GM23338 (cell line): ENCODE measurements at regions not wholly inside any gene's neighbourhood (a gene's known extent, or its start where the extent isn't known, plus 50 kb on each side); places are given as distances from the start of the nearest gene placed in this dataset.

Experiments
- CREB1 ChIP-seq: fragments of 250-450 bp; sonication (Bioruptor Pico); IDR thresholded peaks from 2 replicates; pipeline ENCODE4 v1.5.0; 2020; ENCODE audit warnings: low read depth, mild to moderate bottlenecking, moderate library complexity
- EZH2 ChIP-seq: fragments of 200-600 bp; sonication (generic); IDR thresholded peaks from one replicate; pipeline ENCODE4 v1.8.0; 2017; ENCODE audit warnings: antibody characterized with exemption, mild to moderate bottlenecking, low read depth; ENCODE audit not compliant: unreplicated experiment
- EZH2phosphoT487 ChIP-seq: fragments of 200-600 bp; sonication (generic); IDR thresholded peaks from one replicate; pipeline ENCODE4 v1.8.1; 2018; ENCODE audit warnings: antibody characterized with exemption; ENCODE audit not compliant: unreplicated experiment
- JUNB ChIP-seq: IDR thresholded peaks from one replicate; pipeline ENCODE4 v1.6.1; 2016; ENCODE audit warnings: antibody characterized with exemption; ENCODE audit not compliant: unreplicated experiment
- POLR2AphosphoS5 ChIP-seq: IDR thresholded peaks from 2 replicates; pipeline ENCODE4 v1.6.1; 2016; ENCODE audit warnings: antibody characterized with exemption, low read depth
- REST ChIP-seq: IDR thresholded peaks from one replicate; pipeline ENCODE4 v1.6.1; 2018; ENCODE audit warnings: antibody characterized with exemption; ENCODE audit not compliant: unreplicated experiment
- ZNF114 ChIP-seq: fragments of 250-450 bp; sonication (Bioruptor Pico); IDR thresholded peaks from 2 replicates; pipeline ENCODE4 v1.5.0; 2020; ENCODE audit warnings: mild to moderate bottlenecking, moderate library complexity
- TF ChIP-seq, protein P1 (sequence below): fragments of 250-450 bp; sonication (Bioruptor Pico); IDR thresholded peaks from 2 replicates; pipeline ENCODE4 v1.5.0; 2020; ENCODE audit warnings: mild to moderate bottlenecking, moderate library complexity

DNA sequence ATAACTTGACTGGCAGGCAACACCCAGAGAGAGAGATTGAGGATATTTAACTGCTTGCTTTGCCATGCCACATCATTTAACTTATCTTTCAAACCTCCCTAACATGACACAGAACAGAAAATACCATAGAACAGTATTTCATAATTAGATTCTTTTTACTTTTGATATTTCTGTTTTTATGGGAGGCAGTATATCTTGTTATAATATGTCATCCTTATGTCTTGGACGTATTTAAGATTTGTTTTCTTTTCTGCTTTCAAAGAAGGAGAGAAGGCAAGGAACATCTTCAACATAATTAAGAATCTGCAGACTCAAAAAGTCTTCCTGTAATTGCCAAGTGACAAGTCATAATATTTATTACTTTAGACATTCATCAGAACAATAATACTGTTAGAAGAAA, 1283.7 kb downstream of the GRIK2 start (continued):
- TF ChIP-seq, protein P1, sequence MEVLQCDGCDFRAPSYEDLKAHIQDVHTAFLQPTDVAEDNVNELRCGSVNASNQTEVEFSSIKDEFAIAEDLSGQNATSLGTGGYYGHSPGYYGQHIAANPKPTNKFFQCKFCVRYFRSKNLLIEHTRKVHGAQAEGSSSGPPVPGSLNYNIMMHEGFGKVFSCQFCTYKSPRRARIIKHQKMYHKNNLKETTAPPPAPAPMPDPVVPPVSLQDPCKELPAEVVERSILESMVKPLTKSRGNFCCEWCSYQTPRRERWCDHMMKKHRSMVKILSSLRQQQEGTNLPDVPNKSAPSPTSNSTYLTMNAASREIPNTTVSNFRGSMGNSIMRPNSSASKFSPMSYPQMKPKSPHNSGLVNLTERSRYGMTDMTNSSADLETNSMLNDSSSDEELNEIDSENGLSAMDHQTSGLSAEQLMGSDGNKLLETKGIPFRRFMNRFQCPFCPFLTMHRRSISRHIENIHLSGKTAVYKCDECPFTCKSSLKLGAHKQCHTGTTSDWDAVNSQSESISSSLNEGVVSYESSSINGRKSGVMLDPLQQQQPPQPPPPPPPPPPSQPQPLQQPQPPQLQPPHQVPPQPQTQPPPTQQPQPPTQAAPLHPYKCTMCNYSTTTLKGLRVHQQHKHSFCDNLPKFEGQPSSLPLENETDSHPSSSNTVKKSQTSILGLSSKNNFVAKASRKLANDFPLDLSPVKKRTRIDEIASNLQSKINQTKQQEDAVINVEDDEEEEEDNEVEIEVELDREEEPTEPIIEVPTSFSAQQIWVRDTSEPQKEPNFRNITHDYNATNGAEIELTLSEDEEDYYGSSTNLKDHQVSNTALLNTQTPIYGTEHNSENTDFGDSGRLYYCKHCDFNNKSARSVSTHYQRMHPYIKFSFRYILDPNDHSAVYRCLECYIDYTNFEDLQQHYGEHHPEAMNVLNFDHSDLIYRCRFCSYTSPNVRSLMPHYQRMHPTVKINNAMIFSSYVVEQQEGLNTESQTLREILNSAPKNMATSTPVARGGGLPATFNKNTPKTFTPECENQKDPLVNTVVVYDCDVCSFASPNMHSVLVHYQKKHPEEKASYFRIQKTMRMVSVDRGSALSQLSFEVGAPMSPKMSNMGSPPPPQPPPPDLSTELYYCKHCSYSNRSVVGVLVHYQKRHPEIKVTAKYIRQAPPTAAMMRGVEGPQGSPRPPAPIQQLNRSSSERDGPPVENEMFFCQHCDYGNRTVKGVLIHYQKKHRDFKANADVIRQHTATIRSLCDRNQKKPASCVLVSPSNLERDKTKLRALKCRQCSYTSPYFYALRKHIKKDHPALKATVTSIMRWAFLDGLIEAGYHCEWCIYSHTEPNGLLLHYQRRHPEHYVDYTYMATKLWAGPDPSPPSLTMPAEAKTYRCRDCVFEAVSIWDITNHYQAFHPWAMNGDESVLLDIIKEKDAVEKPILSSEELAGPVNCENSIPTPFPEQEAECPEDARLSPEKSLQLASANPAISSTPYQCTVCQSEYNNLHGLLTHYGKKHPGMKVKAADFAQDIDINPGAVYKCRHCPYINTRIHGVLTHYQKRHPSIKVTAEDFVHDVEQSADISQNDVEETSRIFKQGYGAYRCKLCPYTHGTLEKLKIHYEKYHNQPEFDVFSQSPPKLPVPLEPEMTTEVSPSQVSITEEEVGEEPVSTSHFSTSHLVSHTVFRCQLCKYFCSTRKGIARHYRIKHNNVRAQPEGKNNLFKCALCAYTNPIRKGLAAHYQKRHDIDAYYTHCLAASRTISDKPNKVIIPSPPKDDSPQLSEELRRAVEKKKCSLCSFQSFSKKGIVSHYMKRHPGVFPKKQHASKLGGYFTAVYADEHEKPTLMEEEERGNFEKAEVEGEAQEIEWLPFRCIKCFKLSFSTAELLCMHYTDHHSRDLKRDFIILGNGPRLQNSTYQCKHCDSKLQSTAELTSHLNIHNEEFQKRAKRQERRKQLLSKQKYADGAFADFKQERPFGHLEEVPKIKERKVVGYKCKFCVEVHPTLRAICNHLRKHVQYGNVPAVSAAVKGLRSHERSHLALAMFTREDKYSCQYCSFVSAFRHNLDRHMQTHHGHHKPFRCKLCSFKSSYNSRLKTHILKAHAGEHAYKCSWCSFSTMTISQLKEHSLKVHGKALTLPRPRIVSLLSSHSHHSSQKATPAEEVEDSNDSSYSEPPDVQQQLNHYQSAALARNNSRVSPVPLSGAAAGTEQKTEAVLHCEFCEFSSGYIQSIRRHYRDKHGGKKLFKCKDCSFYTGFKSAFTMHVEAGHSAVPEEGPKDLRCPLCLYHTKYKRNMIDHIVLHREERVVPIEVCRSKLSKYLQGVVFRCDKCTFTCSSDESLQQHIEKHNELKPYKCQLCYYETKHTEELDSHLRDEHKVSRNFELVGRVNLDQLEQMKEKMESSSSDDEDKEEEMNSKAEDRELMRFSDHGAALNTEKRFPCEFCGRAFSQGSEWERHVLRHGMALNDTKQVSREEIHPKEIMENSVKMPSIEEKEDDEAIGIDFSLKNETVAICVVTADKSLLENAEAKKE (CRISPR knock-in tag) = no peak
- TF ChIP-seq EZH2phosphoT487 (no peak), POLR2AphosphoS5 (no peak), CREB1 (CRISPR knock-in tag) (no peak), ZNF114 (CRISPR knock-in tag) (no peak), EZH2 (no peak), REST (no peak), JUNB (no peak)
